Mesenchymal stem cell (in vitro differentiated cells and primary cell): ENCODE measurements at regions not wholly inside any gene's neighbourhood (a gene's known extent, or its start where the extent isn't known, plus 50 kb on each side); places are given as distances from the start of the nearest gene placed in this dataset.

Source experiments
- DNase-seq: peaks from one replicate; pipeline ENCODE4 v3.0.0-alpha.2; 2013
- H2AFZ ChIP-seq: one replicate; pipeline ENCODE4 v1.6.1; 2013; ENCODE audit warnings: low read depth, mild to moderate bottlenecking, control low read depth, inconsistent platforms, low read length, moderate library complexity
- H2AK5ac ChIP-seq: 2 replicates; pipeline ENCODE4 v1.6.1; 2013; ENCODE audit warnings: low read length, moderate library complexity, mild to moderate bottlenecking, inconsistent platforms; ENCODE audit not compliant: severe bottlenecking
- H2BK120ac ChIP-seq: one replicate; pipeline ENCODE4 v1.6.1; 2013; ENCODE audit warnings: low read depth, mild to moderate bottlenecking, inconsistent platforms, low read length, moderate library complexity
- H2BK12ac ChIP-seq, 2 experiments: one replicate each; pipeline ENCODE4 v1.6.1; 2013; ENCODE audit warnings: inconsistent platforms in 2 of 2, low read length in 2 of 2, mild to moderate bottlenecking in 2 of 2, moderate library complexity in 2 of 2, control low read depth in 1 of 2
- H2BK15ac ChIP-seq: one replicate; pipeline ENCODE4 v1.6.1; 2013; ENCODE audit warnings: mild to moderate bottlenecking, low read depth, inconsistent platforms; ENCODE audit not compliant: poor library complexity, severe bottlenecking
- H2BK5ac ChIP-seq: 2 replicates; pipeline ENCODE4 v1.6.1; 2013; ENCODE audit warnings: low read depth, mild to moderate bottlenecking, low read length, control low read depth, inconsistent platforms; ENCODE audit not compliant: poor library complexity, severe bottlenecking
- H3K14ac ChIP-seq, 2 experiments: one replicate each; pipeline ENCODE4 v1.6.1; 2013; ENCODE audit warnings: inconsistent platforms in 2 of 2, low read length in 2 of 2, control low read depth in 1 of 2, mild to moderate bottlenecking in 1 of 2, moderate library complexity in 1 of 2
- H3K18ac ChIP-seq, 2 experiments: one replicate each; pipeline ENCODE4 v1.6.1; 2013; ENCODE audit warnings: inconsistent platforms in 2 of 2, low read length in 2 of 2, control low read depth in 1 of 2, low read depth in 1 of 2, mild to moderate bottlenecking in 1 of 2
- H3K23ac ChIP-seq, 2 experiments: one replicate each; pipeline ENCODE4 v1.6.1; 2013; ENCODE audit warnings: inconsistent platforms in 2 of 2, low read length in 2 of 2, mild to moderate bottlenecking in 2 of 2, moderate library complexity in 2 of 2, control low read depth in 1 of 2
- H3K27ac ChIP-seq: 2 replicates; pipeline ENCODE4 v1.5.1; 2013; ENCODE audit warnings: mild to moderate bottlenecking, moderate library complexity, low read length, control low read depth, inconsistent platforms; ENCODE audit not compliant: poor library complexity, severe bottlenecking
- H3K27me3 ChIP-seq, 2 experiments: 2 replicates each; pipeline versions ENCODE4 v1.6.1 to v1.7.0; 2013; ENCODE audit warnings: low read length in 2 of 2, mild to moderate bottlenecking in 2 of 2, moderate library complexity in 2 of 2, control low read depth in 1 of 2, inconsistent platforms in 1 of 2; ENCODE audit not compliant: control insufficient read depth in 1 of 2, insufficient read depth in 1 of 2
- H3K36me3 ChIP-seq, 2 experiments: 2 replicates each; pipeline versions ENCODE4 v1.6.1 to v1.7.0; 2013; ENCODE audit warnings: low read length in 2 of 2, control low read depth in 1 of 2, inconsistent platforms in 1 of 2, low read depth in 1 of 2, mild to moderate bottlenecking in 1 of 2; ENCODE audit not compliant: insufficient read depth in 2 of 2, control insufficient read depth in 1 of 2
- H3K4ac ChIP-seq, 2 experiments: one replicate each; pipeline ENCODE4 v1.6.1; 2013; ENCODE audit warnings: inconsistent platforms in 2 of 2, low read length in 2 of 2, mild to moderate bottlenecking in 2 of 2, moderate library complexity in 2 of 2, control low read depth in 1 of 2, low read depth in 1 of 2
- H3K4me1 ChIP-seq: 2 replicates; pipeline ENCODE4 v1.6.1; 2013; ENCODE audit warnings: low read depth, low read length, control low read depth; ENCODE audit not compliant: control insufficient read depth, insufficient read depth
- H3K4me2 ChIP-seq: 2 replicates; pipeline ENCODE4 v1.6.1; 2013; ENCODE audit warnings: low read length, mild to moderate bottlenecking, inconsistent platforms; ENCODE audit not compliant: poor library complexity, severe bottlenecking
- H3K4me3 ChIP-seq, 2 experiments: 2 replicates each; pipeline versions ENCODE4 v1.5.1 to v1.7.0; 2013; ENCODE audit warnings: low read length in 2 of 2, mild to moderate bottlenecking in 2 of 2, control low read depth in 1 of 2, low read depth in 1 of 2; ENCODE audit not compliant: insufficient read depth in 1 of 2
- H3K79me1 ChIP-seq: replicated peaks from 2 replicates; pipeline ENCODE4 v1.6.1; 2013; ENCODE audit warnings: mild to moderate bottlenecking, control low read depth, low read length, inconsistent platforms; ENCODE audit not compliant: poor library complexity, severe bottlenecking
- H3K9ac ChIP-seq: 2 replicates; pipeline ENCODE4 v1.7.0; 2013; ENCODE audit warnings: mild to moderate bottlenecking, low read length, moderate library complexity
- H3K9me3 ChIP-seq: 2 replicates; pipeline ENCODE4 v1.7.0; 2013; ENCODE audit warnings: mild to moderate bottlenecking, low read length; ENCODE audit not compliant: control insufficient read depth
- H4K8ac ChIP-seq: one replicate; pipeline ENCODE4 v1.6.1; 2013; ENCODE audit warnings: inconsistent platforms, mild to moderate bottlenecking, low read length, moderate library complexity
- H4K91ac ChIP-seq: one replicate; pipeline ENCODE4 v1.6.1; 2013; ENCODE audit warnings: mild to moderate bottlenecking, low read length, inconsistent platforms
- WGBS: methylation state at CpG from one replicate; pipeline ENCODE4 v1.1.7; 2013; ENCODE audit warnings: mixed read lengths; 5-methylcytosine and 5-hydroxymethylcytosine counted together

- H2AFZ ChIP-seq, result no peak overlapping the region
- no peaks in the 10 kb centered on the region for H3K36me3 ChIP-seq
- peak overlapping the region; percentile 90 for H3K27ac ChIP-seq
- DNase-seq, result no peak
- peak overlapping the region; percentile 58 for H4K8ac ChIP-seq
- H3K27me3 ChIP-seq, result peaks cover 0 to 7% of the 10 kb centered on the region in 2 experiments
- no peak overlapping the region for H3K4me2 ChIP-seq
- H2BK5ac ChIP-seq, result peak overlapping the region; percentile 21
- peak overlapping the region; percentile 36 for H4K91ac ChIP-seq
- H3K18ac ChIP-seq, result peak overlapping the region; percentile 55 to 89
- 95% methylated on average over 6 of the region's 6 CpGs for WGBS
- peak overlapping the region; percentile 80 to 81 for H2BK12ac ChIP-seq
- no peaks in the 10 kb centered on the region for H3K79me1 ChIP-seq
- H3K14ac ChIP-seq, result peak overlapping the region in 1 of 2 experiments; percentile 50
- H2BK120ac ChIP-seq, result peak overlapping the region; percentile 80
- H2BK15ac ChIP-seq, result peak overlapping the region; percentile 71
- no peak overlapping the region for H3K23ac ChIP-seq
- peaks cover 30% of the 10 kb centered on the region for H3K4me1 ChIP-seq
- peaks cover 6% of the 10 kb centered on the region for H3K9me3 ChIP-seq
- H3K4ac ChIP-seq, result peak overlapping the region; percentile 10 to 84
- peak overlapping the region; percentile 29 for H2AK5ac ChIP-seq
- no peak overlapping the region for H3K9ac ChIP-seq
- no peak overlapping the region for H3K4me3 ChIP-seq
Measured at GRCh38 chr21:38957575-38958322, 152.0 kb downstream of the ETS2 start.

- Histone ChIP-seq H3K4me2 (no peak overlapping the region), H3K36me3 (no peaks in the 10 kb centered on the region), H3K27ac (no peak overlapping the region), H3K4ac (peak overlapping the region in 1 of 2 experiments; percentile 24), H4K8ac (no peak overlapping the region), H3K79me1 (no peaks in the 10 kb centered on the region), H3K23ac (no peak overlapping the region), H2AFZ (no peak overlapping the region), H2AK5ac (peak overlapping the region; percentile 29), H3K9ac (no peak overlapping the region), H2BK5ac (no peak overlapping the region), H3K9me3 (peaks cover 5% of the 10 kb centered on the region), H3K27me3 (peaks cover 0 to 7% of the 10 kb centered on the region in 2 experiments), H2BK120ac (peak overlapping the region; percentile 36), H3K14ac (no peak overlapping the region), H3K4me1 (peaks cover 30% of the 10 kb centered on the region), H3K18ac (peak overlapping the region in 1 of 2 experiments; percentile 25), H2BK15ac (peak overlapping the region; percentile 8), H4K91ac (no peak overlapping the region), H3K4me3 (no peak overlapping the region), H2BK12ac (peak overlapping the region; percentile 73 to 81)
- WGBS, result 54% methylated on average over 10 of the region's 10 CpGs
- peak; percentile 43 for DNase-seq
Measured at GRCh38 chr21:38956856-38957571, 151.3 kb downstream of the ETS2 start.

GRCh38 chr21:38956521-38956855 is 150.8 kb downstream of the ETS2 start:
- Histone ChIP-seq H3K18ac (peak overlapping the region in 1 of 2 experiments; percentile 25), H4K91ac (no peak overlapping the region), H3K4me1 (peaks cover 30% of the 10 kb centered on the region), H2AK5ac (peak overlapping the region; percentile 29), H3K9me3 (no peaks in the 10 kb centered on the region), H3K27me3 (peaks cover 0 to 7% of the 10 kb centered on the region in 2 experiments), H3K9ac (no peak overlapping the region), H3K4ac (peak overlapping the region in 1 of 2 experiments; percentile 24), H2BK15ac (no peak overlapping the region), H3K4me2 (no peak overlapping the region), H2AFZ (no peak overlapping the region), H3K23ac (no peak overlapping the region), H2BK5ac (no peak overlapping the region), H3K4me3 (no peak overlapping the region), H4K8ac (no peak overlapping the region), H3K36me3 (no peaks in the 10 kb centered on the region), H2BK12ac (peak overlapping the region; percentile 7 to 43), H3K14ac (no peak overlapping the region), H3K79me1 (no peaks in the 10 kb centered on the region), H3K27ac (no peak overlapping the region), H2BK120ac (peak overlapping the region; percentile 36)
- WGBS, result 73% methylated on average over 5 of the region's 5 CpGs
- no peak for DNase-seq

GRCh38 chr21:38956007-38956406 is 150.3 kb downstream of the ETS2 start:
- Histone ChIP-seq H2AK5ac (peak overlapping the region; percentile 19), H3K36me3 (no peaks in the 10 kb centered on the region), H3K4ac (peak overlapping the region in 1 of 2 experiments; percentile 64), H2BK120ac (no peak overlapping the region), H3K14ac (peak overlapping the region in 1 of 2 experiments; percentile 51), H3K9me3 (no peaks in the 10 kb centered on the region), H4K91ac (no peak overlapping the region), H3K27me3 (peaks cover 0 to 7% of the 10 kb centered on the region in 2 experiments), H4K8ac (peak overlapping the region; percentile 39), H3K79me1 (no peaks in the 10 kb centered on the region), H2BK5ac (no peak overlapping the region), H2BK15ac (no peak overlapping the region), H3K4me1 (peaks cover 31% of the 10 kb centered on the region), H2BK12ac (peak overlapping the region in 1 of 2 experiments; percentile 68), H3K4me3 (no peak overlapping the region), H3K23ac (no peak overlapping the region), H3K9ac (no peak overlapping the region), H2AFZ (no peak overlapping the region), H3K27ac (no peak overlapping the region), H3K4me2 (no peak overlapping the region), H3K18ac (peak overlapping the region in 1 of 2 experiments; percentile 15)
- WGBS, result 55% methylated on average over 5 of the region's 6 CpGs
- no peak for DNase-seq
